ENCODE measurements at regions not wholly inside any gene's neighbourhood (a gene's known extent, or its start where the extent isn't known, plus 50 kb on each side); places are given as distances from the start of the nearest gene placed in this dataset.

GRCh38 chr5:67395790-67396418 is 199.3 kb upstream of the CD180 start:
- ChIA-PET POLR2A (no interaction called here), CTCF (no interaction called here)
- Mint-ChIP-seq H3K4me1 (no peaks in the 10 kb centered on the region), H3K27me3 (peaks cover 2% of the 10 kb centered on the region), H3K9me3 (no peaks in the 10 kb centered on the region), H3K36me3 (ENCODE audit: low read depth) (no peaks in the 10 kb centered on the region), H3K4me3 (no peak overlapping the region), H3K27ac (no peak overlapping the region)
- no peak for DNase-seq

- no peak overlapping the region for H3K4me3 Mint-ChIP-seq
- H3K36me3 Mint-ChIP-seq (ENCODE audit: low read depth) = no peaks in the 10 kb centered on the region
- H3K4me1 Mint-ChIP-seq = no peaks in the 10 kb centered on the region
- CTCF ChIA-PET = no interaction called here
- no peak overlapping the region for H3K27ac Mint-ChIP-seq
- POLR2A ChIA-PET = no interaction called here
- H3K9me3 Mint-ChIP-seq = no peaks in the 10 kb centered on the region
- DNase-seq = no peak
- peaks cover 2% of the 10 kb centered on the region for H3K27me3 Mint-ChIP-seq
Measured at GRCh38 chr5:67393211-67393610, 196.6 kb upstream of the CD180 start.

- Mint-ChIP-seq H3K4me3 (no peak overlapping the region), H3K4me1 (no peaks in the 10 kb centered on the region), H3K27ac (no peak overlapping the region), H3K27me3 (peaks cover 2% of the 10 kb centered on the region), H3K9me3 (no peaks in the 10 kb centered on the region), H3K36me3 (ENCODE audit: low read depth) (no peaks in the 10 kb centered on the region)
- DNase-seq = no peak
- ChIA-PET POLR2A (interaction anchor here (1.1 kb wide), 1 partner anchor 44 kb away, joined by 3 read pairs; no protein-coding TSS in a partner anchor), CTCF (no interaction called here)
Measured at GRCh38 chr5:67390935-67391334, 194.3 kb upstream of the CD180 start.

GRCh38 chr5:67383451-67383850 is 186.9 kb upstream of the CD180 start:
- ChIA-PET CTCF (no interaction called here), POLR2A (no interaction called here)
- Mint-ChIP-seq H3K4me1 (no peaks in the 10 kb centered on the region), H3K27ac (no peak overlapping the region), H3K4me3 (no peak overlapping the region), H3K27me3 (peaks cover 16% of the 10 kb centered on the region), H3K9me3 (no peaks in the 10 kb centered on the region), H3K36me3 (ENCODE audit: low read depth) (no peaks in the 10 kb centered on the region)
- no peak for DNase-seq

GRCh38 chr5:67381236-67381880 is 184.8 kb upstream of the CD180 start:
- POLR2A ChIA-PET = no interaction called here
- peaks cover 23% of the 10 kb centered on the region for H3K27me3 Mint-ChIP-seq
- no peaks in the 10 kb centered on the region for H3K4me1 Mint-ChIP-seq
- no peak for DNase-seq
- no peaks in the 10 kb centered on the region for H3K9me3 Mint-ChIP-seq
- CTCF ChIA-PET = no interaction called here
- H3K36me3 Mint-ChIP-seq (ENCODE audit: low read depth) = no peaks in the 10 kb centered on the region
- H3K4me3 Mint-ChIP-seq = no peak overlapping the region
- no peak overlapping the region for H3K27ac Mint-ChIP-seq

- Mint-ChIP-seq H3K4me1 (no peaks in the 10 kb centered on the region), H3K9me3 (no peaks in the 10 kb centered on the region), H3K36me3 (ENCODE audit: low read depth) (no peaks in the 10 kb centered on the region), H3K27ac (no peak overlapping the region), H3K27me3 (peaks cover 23% of the 10 kb centered on the region), H3K4me3 (no peak overlapping the region)
- no peak for DNase-seq
- CTCF ChIA-PET = no interaction called here
- POLR2A ChIA-PET = no interaction called here
Measured at GRCh38 chr5:67380431-67380830, 183.8 kb upstream of the CD180 start.

- CTCF ChIA-PET = interaction anchor here (1.0 kb wide), 1 partner anchor 134 kb away, joined by 4 read pairs; no protein-coding TSS in a partner anchor
- no peak overlapping the region for H3K27ac Mint-ChIP-seq
- H3K4me3 Mint-ChIP-seq = no peak overlapping the region
Measured at GRCh38 chr5:67379753-67380152, 183.2 kb upstream of the CD180 start.

GRCh38 chr5:67378256-67378655 is 181.7 kb upstream of the CD180 start:
- Mint-ChIP-seq H3K36me3 (ENCODE audit: low read depth) (no peaks in the 10 kb centered on the region), H3K27me3 (peaks cover 15% of the 10 kb centered on the region), H3K4me1 (no peaks in the 10 kb centered on the region), H3K9me3 (no peaks in the 10 kb centered on the region), H3K27ac (no peak overlapping the region), H3K4me3 (no peak overlapping the region)
- DNase-seq = no peak
- ChIA-PET CTCF (interaction anchor here (0.9 kb wide), 1 partner anchor 11 kb away, joined by 3 read pairs; no protein-coding TSS in a partner anchor), POLR2A (no interaction called here)

More at GRCh38 chr5:67379753-67380152, 183.2 kb upstream of the CD180 start:
- POLR2A ChIA-PET = no interaction called here
- no peaks in the 10 kb centered on the region for H3K4me1 Mint-ChIP-seq
- no peaks in the 10 kb centered on the region for H3K9me3 Mint-ChIP-seq
- H3K27me3 Mint-ChIP-seq = peaks cover 19% of the 10 kb centered on the region
- no peak for DNase-seq
- H3K36me3 Mint-ChIP-seq (ENCODE audit: low read depth) = no peaks in the 10 kb centered on the region

GRCh38 chr5:67377631-67378030 is 181.0 kb upstream of the CD180 start:
- ChIA-PET CTCF (interaction anchor here (0.9 kb wide), 1 partner anchor 10 kb away, joined by 3 read pairs; no protein-coding TSS in a partner anchor), POLR2A (no interaction called here)
- H3K4me1 Mint-ChIP-seq = no peaks in the 10 kb centered on the region
- no peaks in the 10 kb centered on the region for H3K36me3 Mint-ChIP-seq (ENCODE audit: low read depth)
- no peak for DNase-seq
- no peaks in the 10 kb centered on the region for H3K9me3 Mint-ChIP-seq
- no peak overlapping the region for H3K27ac Mint-ChIP-seq
- peaks cover 11% of the 10 kb centered on the region for H3K27me3 Mint-ChIP-seq
- no peak overlapping the region for H3K4me3 Mint-ChIP-seq

GRCh38 chr5:67375606-67376005 is 179.0 kb upstream of the CD180 start:
- no peak overlapping the region for H3K27ac Mint-ChIP-seq
- ChIA-PET CTCF (no interaction called here), POLR2A (no interaction called here)
- no peaks in the 10 kb centered on the region for H3K36me3 Mint-ChIP-seq (ENCODE audit: low read depth)
- no peak overlapping the region for H3K4me3 Mint-ChIP-seq
- H3K4me1 Mint-ChIP-seq = no peaks in the 10 kb centered on the region
- no peaks in the 10 kb centered on the region for H3K9me3 Mint-ChIP-seq
- no peak for DNase-seq
- H3K27me3 Mint-ChIP-seq = peaks cover 8% of the 10 kb centered on the region

GRCh38 chr5:67374378-67374777 is 177.8 kb upstream of the CD180 start:
- H3K27me3 Mint-ChIP-seq = peaks cover 8% of the 10 kb centered on the region
- no peak for DNase-seq
- CTCF ChIA-PET = no interaction called here
- H3K4me1 Mint-ChIP-seq = no peaks in the 10 kb centered on the region
- H3K4me3 Mint-ChIP-seq = no peak overlapping the region
- no peaks in the 10 kb centered on the region for H3K9me3 Mint-ChIP-seq
- H3K27ac Mint-ChIP-seq = no peak overlapping the region
- no peaks in the 10 kb centered on the region for H3K36me3 Mint-ChIP-seq (ENCODE audit: low read depth)
- POLR2A ChIA-PET = no interaction called here

GRCh38 chr5:67373518-67373917 is 176.9 kb upstream of the CD180 start:
- Mint-ChIP-seq H3K4me3 (no peak overlapping the region), H3K4me1 (no peaks in the 10 kb centered on the region), H3K27ac (no peak overlapping the region), H3K27me3 (peaks cover 8% of the 10 kb centered on the region), H3K9me3 (peaks cover 1% of the 10 kb centered on the region), H3K36me3 (ENCODE audit: low read depth) (no peaks in the 10 kb centered on the region)
- POLR2A ChIA-PET = no interaction called here
- no peak for DNase-seq
- CTCF ChIA-PET = no interaction called here

GRCh38 chr5:67372887-67373286 is 176.3 kb upstream of the CD180 start:
- ChIA-PET CTCF (no interaction called here), POLR2A (no interaction called here)
- H3K4me1 Mint-ChIP-seq = no peaks in the 10 kb centered on the region
- no peak overlapping the region for H3K27ac Mint-ChIP-seq
- no peak for DNase-seq
- peaks cover 2% of the 10 kb centered on the region for H3K9me3 Mint-ChIP-seq
- H3K36me3 Mint-ChIP-seq (ENCODE audit: low read depth) = no peaks in the 10 kb centered on the region
- no peak overlapping the region for H3K4me3 Mint-ChIP-seq
- peaks cover 10% of the 10 kb centered on the region for H3K27me3 Mint-ChIP-seq

GRCh38 chr5:67371924-67372323 is 175.3 kb upstream of the CD180 start:
- CTCF ChIA-PET = no interaction called here
- no peaks in the 10 kb centered on the region for H3K36me3 Mint-ChIP-seq (ENCODE audit: low read depth)
- no peaks in the 10 kb centered on the region for H3K4me1 Mint-ChIP-seq
- H3K27ac Mint-ChIP-seq = no peak overlapping the region
- no peak overlapping the region for H3K4me3 Mint-ChIP-seq
- H3K27me3 Mint-ChIP-seq = peaks cover 9% of the 10 kb centered on the region
- peaks cover 2% of the 10 kb centered on the region for H3K9me3 Mint-ChIP-seq
- POLR2A ChIA-PET = no interaction called here
- no peak for DNase-seq
